Osteocyte (in vitro differentiated cells): ENCODE measurements at regions not wholly inside any gene's neighbourhood (a gene's known extent, or its start where the extent isn't known, plus 50 kb on each side); places are given as distances from the start of the nearest gene placed in this dataset.

Source experiments
- DNase-seq: peaks from one replicate; pipeline ENCODE4 v3.0.0; 2021; ENCODE audit warnings: mixed read lengths; ENCODE audit not compliant: unreplicated experiment; ENCODE audit errors: extremely low spot score
- H3K27ac Mint-ChIP-seq: one replicate; pipeline ENCODE4 v1.8.0; 2021; ENCODE audit warnings: mild to moderate bottlenecking, mixed read lengths; ENCODE audit not compliant: unreplicated experiment
- H3K27me3 Mint-ChIP-seq: one replicate; pipeline ENCODE4 v1.8.0; 2021; ENCODE audit warnings: mixed read lengths; ENCODE audit not compliant: unreplicated experiment
- H3K36me3 Mint-ChIP-seq: one replicate; pipeline ENCODE4 v1.8.0; 2021; ENCODE audit warnings: mixed read lengths; ENCODE audit not compliant: unreplicated experiment
- H3K4me1 Mint-ChIP-seq: one replicate; pipeline ENCODE4 v1.8.0; 2021; ENCODE audit warnings: mixed read lengths; ENCODE audit not compliant: unreplicated experiment
- H3K4me3 Mint-ChIP-seq: one replicate; pipeline ENCODE4 v1.8.0; 2021; ENCODE audit warnings: mild to moderate bottlenecking, moderate library complexity, mixed read lengths; ENCODE audit not compliant: unreplicated experiment
- H3K9me3 Mint-ChIP-seq: one replicate; pipeline ENCODE4 v1.8.0; 2021; ENCODE audit warnings: mixed read lengths; ENCODE audit not compliant: unreplicated experiment
- TF ChIP-seq, protein P1 (sequence below): fragments of 200-600 bp; sonication (generic); IDR thresholded peaks from 2 replicates; pipeline ENCODE4 v1.5.0; 2021; ENCODE audit warnings: antibody characterized with exemption, mild to moderate bottlenecking, moderate library complexity

DNA sequence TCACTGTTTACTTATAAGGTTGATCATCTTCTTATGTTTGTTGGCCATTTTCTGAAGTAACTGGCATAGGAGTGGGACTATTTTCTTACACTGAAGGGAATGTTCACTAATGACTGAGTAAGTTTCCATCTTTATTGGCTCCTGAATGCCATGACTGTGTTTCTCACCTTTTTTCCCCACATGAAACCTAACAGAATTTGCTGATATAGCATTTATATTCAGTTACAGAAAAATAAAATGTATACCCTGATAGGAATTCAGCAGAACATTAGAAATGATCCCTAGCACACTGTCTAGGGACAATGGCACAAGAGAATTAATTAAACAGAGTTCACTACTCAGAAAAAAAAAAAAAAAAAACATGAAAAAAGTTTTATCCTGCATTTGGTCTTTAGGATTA lies 1465.1 kb upstream of the C9orf72 start:
- TF ChIP-seq, protein P1, sequence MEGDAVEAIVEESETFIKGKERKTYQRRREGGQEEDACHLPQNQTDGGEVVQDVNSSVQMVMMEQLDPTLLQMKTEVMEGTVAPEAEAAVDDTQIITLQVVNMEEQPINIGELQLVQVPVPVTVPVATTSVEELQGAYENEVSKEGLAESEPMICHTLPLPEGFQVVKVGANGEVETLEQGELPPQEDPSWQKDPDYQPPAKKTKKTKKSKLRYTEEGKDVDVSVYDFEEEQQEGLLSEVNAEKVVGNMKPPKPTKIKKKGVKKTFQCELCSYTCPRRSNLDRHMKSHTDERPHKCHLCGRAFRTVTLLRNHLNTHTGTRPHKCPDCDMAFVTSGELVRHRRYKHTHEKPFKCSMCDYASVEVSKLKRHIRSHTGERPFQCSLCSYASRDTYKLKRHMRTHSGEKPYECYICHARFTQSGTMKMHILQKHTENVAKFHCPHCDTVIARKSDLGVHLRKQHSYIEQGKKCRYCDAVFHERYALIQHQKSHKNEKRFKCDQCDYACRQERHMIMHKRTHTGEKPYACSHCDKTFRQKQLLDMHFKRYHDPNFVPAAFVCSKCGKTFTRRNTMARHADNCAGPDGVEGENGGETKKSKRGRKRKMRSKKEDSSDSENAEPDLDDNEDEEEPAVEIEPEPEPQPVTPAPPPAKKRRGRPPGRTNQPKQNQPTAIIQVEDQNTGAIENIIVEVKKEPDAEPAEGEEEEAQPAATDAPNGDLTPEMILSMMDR: no peak
- no peak overlapping the region for H3K27ac Mint-ChIP-seq
- no peaks in the 10 kb centered on the region for H3K9me3 Mint-ChIP-seq
- H3K36me3 Mint-ChIP-seq: no peaks in the 10 kb centered on the region
- H3K4me1 Mint-ChIP-seq: no peaks in the 10 kb centered on the region
- DNase-seq: no peak
- H3K27me3 Mint-ChIP-seq: no peaks in the 10 kb centered on the region
- no peak overlapping the region for H3K4me3 Mint-ChIP-seq

DNA sequence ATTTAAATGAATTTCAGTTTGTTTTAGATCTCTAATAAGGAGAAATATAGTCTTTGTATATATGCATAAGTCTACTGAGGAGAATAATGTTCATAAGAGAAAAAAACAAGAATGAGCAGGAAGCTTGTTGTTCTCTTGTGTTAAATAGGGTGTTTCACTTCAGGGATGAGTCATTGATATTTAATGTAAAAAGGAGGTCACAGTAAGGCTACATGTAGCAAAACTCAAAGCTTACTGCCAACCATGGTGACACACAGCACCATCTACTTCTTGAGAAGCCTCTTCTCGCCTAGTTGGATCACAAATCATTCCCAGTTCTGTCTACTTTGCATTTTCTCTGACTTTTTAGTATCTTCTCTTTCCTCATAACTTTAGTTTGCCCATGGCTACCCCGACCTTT lies 1466.0 kb upstream of the C9orf72 start:
- H3K4me1 Mint-ChIP-seq: no peaks in the 10 kb centered on the region
- DNase-seq: no peak

DNA sequence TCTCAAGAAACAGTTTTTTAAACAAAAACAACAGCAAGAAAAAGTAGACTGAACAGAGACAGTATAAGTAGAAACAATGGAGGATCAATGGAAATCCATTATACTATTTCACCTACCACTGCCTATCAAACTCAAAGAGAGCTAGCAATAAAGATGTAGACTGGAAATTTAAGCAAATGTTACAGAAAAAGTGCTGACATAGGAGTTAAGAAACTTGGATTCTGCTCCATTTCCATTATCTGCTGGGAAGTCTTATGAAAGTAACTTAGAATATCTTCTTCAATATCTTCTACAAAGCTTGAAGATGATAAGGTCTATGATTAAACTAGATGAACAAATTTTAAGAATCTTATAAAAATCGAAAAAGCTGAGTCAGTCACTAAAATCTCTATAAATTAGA lies 1469.8 kb upstream of the C9orf72 start:
- H3K9me3 Mint-ChIP-seq: peaks cover 5% of the 10 kb centered on the region
- no peaks in the 10 kb centered on the region for H3K4me1 Mint-ChIP-seq
- H3K4me3 Mint-ChIP-seq: no peak overlapping the region
- no peaks in the 10 kb centered on the region for H3K36me3 Mint-ChIP-seq
- TF ChIP-seq, protein P1: no peak
- H3K27ac Mint-ChIP-seq: no peak overlapping the region
- no peaks in the 10 kb centered on the region for H3K27me3 Mint-ChIP-seq
- DNase-seq: no peak

More for the DNA sequence above, 1466.0 kb upstream of the C9orf72 start:
- no peaks in the 10 kb centered on the region for H3K9me3 Mint-ChIP-seq
- TF ChIP-seq, protein P1: no peak
- H3K27me3 Mint-ChIP-seq: no peaks in the 10 kb centered on the region
- H3K27ac Mint-ChIP-seq: no peak overlapping the region
- no peak overlapping the region for H3K4me3 Mint-ChIP-seq
- H3K36me3 Mint-ChIP-seq: no peaks in the 10 kb centered on the region

DNA sequence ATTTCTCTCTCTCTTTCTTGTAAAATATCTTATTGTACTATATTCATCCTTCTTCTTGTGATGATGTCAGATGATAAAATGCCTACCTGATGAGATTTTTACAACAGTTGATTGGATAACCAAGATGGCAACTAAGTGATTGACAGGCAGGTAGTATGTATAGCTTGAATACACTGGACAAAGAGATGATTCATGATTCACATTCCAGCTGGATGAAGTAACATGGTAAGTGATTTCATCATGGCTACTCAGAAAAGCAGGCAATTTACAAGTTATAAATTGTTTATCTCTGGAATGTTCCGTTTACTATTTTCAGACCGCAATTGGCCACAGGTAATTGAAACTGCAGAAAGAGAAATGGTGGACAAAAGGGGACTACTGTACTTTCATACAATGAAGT lies 1471.7 kb upstream of the C9orf72 start:
- no peak for DNase-seq
- Mint-ChIP-seq H3K4me1 (no peaks in the 10 kb centered on the region), H3K9me3 (peaks cover 5% of the 10 kb centered on the region)

DNA sequence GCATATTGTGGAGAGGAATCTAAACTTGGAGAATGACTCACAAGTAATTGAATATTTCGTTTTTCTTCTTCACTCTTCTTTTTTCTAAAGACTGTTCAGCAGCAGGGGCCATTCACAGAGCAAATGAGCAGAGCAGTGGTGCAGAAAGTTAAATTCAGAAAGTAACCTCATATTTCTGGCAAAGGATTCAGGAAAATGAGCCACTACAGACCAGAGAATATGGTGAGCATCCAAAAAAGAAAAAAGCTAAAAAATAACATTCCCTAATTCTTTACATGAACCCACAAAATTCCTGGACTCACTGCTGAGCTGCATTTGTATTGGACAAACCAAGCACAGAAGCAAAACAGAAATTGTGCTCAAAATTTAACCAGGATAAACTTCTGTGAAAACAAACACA lies 1486.8 kb upstream of the C9orf72 start:
- Mint-ChIP-seq H3K27ac (no peak overlapping the region), H3K27me3 (no peaks in the 10 kb centered on the region), H3K4me1 (no peaks in the 10 kb centered on the region), H3K36me3 (no peaks in the 10 kb centered on the region), H3K4me3 (no peak overlapping the region), H3K9me3 (peaks cover 6% of the 10 kb centered on the region)
- TF ChIP-seq, protein P1: no peak
- DNase-seq: no peak

More for the DNA sequence above, 1471.7 kb upstream of the C9orf72 start:
- Mint-ChIP-seq H3K27me3 (no peaks in the 10 kb centered on the region), H3K27ac (no peak overlapping the region), H3K36me3 (no peaks in the 10 kb centered on the region), H3K4me3 (no peak overlapping the region)
- TF ChIP-seq, protein P1: no peak
